GM19351 (cell line): ENCODE measurements at regions not wholly inside any gene's neighbourhood (a gene's known extent, or its start where the extent isn't known, plus 50 kb on each side); places are given as distances from the start of the nearest gene placed in this dataset.

ENCODE experiments used
- ATAC-seq: cut with Tn5 transposase; IDR thresholded peaks from one replicate; pipeline ENCODE4 v1.9.1; 2021; ENCODE audit warnings: mild to moderate bottlenecking, moderate library complexity; ENCODE audit not compliant: unreplicated experiment

GRCh38 chr13:26989957-26990713 is 181.5 kb downstream of the USP12 start:
- ATAC-seq, result no peak

GRCh38 chr13:26989261-26989956 is 182.2 kb downstream of the USP12 start:
- no peak for ATAC-seq

- no peak for ATAC-seq
Measured at GRCh38 chr13:26988059-26988769, 183.4 kb downstream of the USP12 start.

- no peak for ATAC-seq
Measured at GRCh38 chr13:26987486-26988013, 184.1 kb downstream of the USP12 start.

- ATAC-seq, result peak; percentile 72
Measured at GRCh38 chr13:26985285-26985878, 186.2 kb downstream of the USP12 start.

- no peak for ATAC-seq
Measured at GRCh38 chr13:26984337-26984736, 187.3 kb downstream of the USP12 start.

- no peak for ATAC-seq
Measured at GRCh38 chr13:26983543-26984320, 187.9 kb downstream of the USP12 start.

- ATAC-seq, result no peak
Measured at GRCh38 chr13:26980099-26981031, 191.2 kb downstream of the USP12 start.

- no peak for ATAC-seq
Measured at GRCh38 chr13:26979334-26979733, 192.3 kb downstream of the USP12 start.

- ATAC-seq, result no peak
Measured at GRCh38 chr13:26978081-26978860, 193.3 kb downstream of the USP12 start.

GRCh38 chr13:26977541-26977940 is 194.1 kb downstream of the USP12 start:
- ATAC-seq, result no peak

GRCh38 chr13:26976313-26976712 is 195.3 kb downstream of the USP12 start:
- no peak for ATAC-seq

GRCh38 chr13:26973946-26974345 is 197.7 kb downstream of the USP12 start:
- no peak for ATAC-seq

- no peak for ATAC-seq
Measured at GRCh38 chr13:26973295-26973694, 198.3 kb downstream of the USP12 start.

GRCh38 chr13:26971990-26972887 is 199.4 kb downstream of the USP12 start:
- no peak for ATAC-seq

GRCh38 chr13:26968431-26969341 is 202.9 kb downstream of the USP12 start:
- no peak for ATAC-seq
